Spleen (tissue), 11 donors: ENCODE measurements at regions not wholly inside any gene's neighbourhood (a gene's known extent, or its start where the extent isn't known, plus 50 kb on each side); places are given as distances from the start of the nearest gene placed in this dataset.

ENCODE experiments used
- DNase-seq: peaks from one replicate; pipeline ENCODE4 v3.0.0-alpha.2; 2020
- H3K27ac ChIP-seq, 8 donors: fragments of 200-600 bp; sonication (generic) in 7 of 8; 1 replicate in 4 of 8; 2 replicates in 4 of 8; pipeline versions ENCODE4 v1.5.0 to v1.8.0; 2016 to 2021; ENCODE audit warnings: inconsistent platforms in 4 of 8, mild to moderate bottlenecking in 4 of 8, moderate library complexity in 1 of 8
- H3K27me3 ChIP-seq, 7 donors: fragments of 200-600 bp; sonication (generic) in 6 of 7; replicated peaks in 1 of 7; 1 replicate in 4 of 7; 2 replicates in 3 of 7; pipeline versions ENCODE4 v1.5.0 to v1.8.0; 2016 to 2021; ENCODE audit warnings: inconsistent platforms in 3 of 7, mild to moderate bottlenecking in 1 of 7
- H3K36me3 ChIP-seq, 6 donors: fragments of 200-600 bp; sonication (generic) in 5 of 6; 1 replicate in 4 of 6; 2 replicates in 2 of 6; pipeline versions ENCODE4 v1.5.0 to v1.8.0; 2016 to 2021; ENCODE audit warnings: inconsistent platforms in 2 of 6
- H3K4me1 ChIP-seq, 6 donors: fragments of 200-600 bp; sonication (generic) in 5 of 6; 1 replicate in 3 of 6; 2 replicates in 3 of 6; pipeline versions ENCODE4 v1.5.0 to v1.8.0; 2016 to 2021; ENCODE audit warnings: inconsistent platforms in 3 of 6
- H3K4me3 ChIP-seq, 8 donors: fragments of 200-600 bp; sonication (generic) in 7 of 8; 1 replicate in 4 of 8; 2 replicates in 4 of 8; pipeline versions ENCODE4 v1.5.0 to v1.8.0; 2016 to 2021; ENCODE audit warnings: inconsistent platforms in 4 of 8, mild to moderate bottlenecking in 4 of 8, moderate library complexity in 2 of 8
- H3K9me3 ChIP-seq, 8 donors: fragments of 200-600 bp; sonication (generic) in 7 of 8; 1 replicate in 4 of 8; 2 replicates in 4 of 8; pipeline versions ENCODE4 v1.5.0 to v1.8.0; 2016 to 2021; ENCODE audit warnings: inconsistent platforms in 4 of 8
- CTCF ChIP-seq, 11 experiments: fragments of 200-600 bp in 7 of 11; fragments of 450-650 bp in 4 of 11; sonication (generic) in 4 of 11; IDR thresholded peaks in 8 of 11; conservative IDR thresholded peaks in 3 of 11; 1 replicate in 7 of 11; 2 replicates in 4 of 11; pipeline versions ENCODE4 v1.4.0 to v1.8.0; 2016 to 2021; ENCODE audit warnings: antibody characterized with exemption in 11 of 11, inconsistent platforms in 4 of 11, mild to moderate bottlenecking in 1 of 11
- POLR2A ChIP-seq, 3 donors: fragments of 450-650 bp; IDR thresholded peaks; one replicate each; pipeline ENCODE4 v1.5.1; 2017; ENCODE audit warnings: antibody characterized with exemption in 3 of 3, mild to moderate bottlenecking in 1 of 3
- POLR2AphosphoS5 ChIP-seq, 3 donors: sonication (generic); formaldehyde crosslinking; IDR thresholded peaks; one replicate each; pipeline ENCODE4 v1.5.1; 2017; ENCODE audit warnings: antibody characterized with exemption in 3 of 3
- whole genome bisulfite sequencing, 5 donors: extraction: QIAGEN DNeasy Blood & Tissue Kit in 3 of 5; methylation state at CpG; one replicate each; pipeline versions ENCODE4 v1.1.5 to v1.1.7; 2013 to 2018; 5-methylcytosine and 5-hydroxymethylcytosine counted together
- intact Hi-C: fragments of 100-400 bp; cut with DNase I; formaldehyde crosslinking; loops from one replicate; pipeline ENCODE4 v1.15.0; 2023; ENCODE audit warnings: low total_unique reads
- donor health status: healthy with polysubstance abuse.
- donor health status: DM: no; HTN: no; CAD: no; lungs with moderate emphysema.
- donor health status: DM: no; HTN: no; CAD: no.
- donor health status: Bipolar disorder and iron deficiency.
- donor health status: healthy.
- donor health status: DM: no; HTN: no; CAD: no.
- donor health status: DM: yes; HTN: yes; CAD: no.

- Histone ChIP-seq H3K36me3 (no peaks in the 10 kb centered on the region), H3K4me3 (no peak overlapping the region), H3K4me1 (peaks cover 0 to 6% (median 2%) of the 10 kb centered on the region in 6 donors), H3K27ac (no peak overlapping the region), H3K27me3 (peaks cover 0 to 32% (median 0%) of the 10 kb centered on the region in 7 donors), H3K9me3 (no peaks in the 10 kb centered on the region)
- no peak for DNase-seq
- 71 to 85% (median 82%) methylated on average over 7 of the region's 7 CpGs for WGBS, 5 donors
- intact Hi-C loops = no loop called here
- TF ChIP-seq POLR2A (IDR thresholded peaks at IDR 0.05) (no peak), CTCF (IDR thresholded peaks at IDR 0.05 in 8 of 11, conservative IDR thresholded peaks at IDR 0.05 in 3 of 11) (no peak), POLR2AphosphoS5 (IDR thresholded peaks at IDR 0.05) (no peak)
Observed at GRCh38 chr2:65636813-65637483, 204.5 kb upstream of the SPRED2 start.

- 80 to 95% (median 88%) methylated on average over 2 of the region's 2 CpGs for WGBS, 5 donors
Observed at GRCh38 chr2:65636024-65636423, 203.6 kb upstream of the SPRED2 start.

GRCh38 chr2:65634304-65634703 is 201.9 kb upstream of the SPRED2 start:
- TF ChIP-seq POLR2AphosphoS5 (IDR thresholded peaks at IDR 0.05) = no peak
- TF ChIP-seq CTCF (IDR thresholded peaks at IDR 0.05 in 8 of 11, conservative IDR thresholded peaks at IDR 0.05 in 3 of 11) = no peak
- no peak for TF ChIP-seq POLR2A (IDR thresholded peaks at IDR 0.05)
- H3K9me3 ChIP-seq = no peaks in the 10 kb centered on the region
- intact Hi-C loops = no loop called here
- H3K4me1 ChIP-seq = no peaks in the 10 kb centered on the region
- no peak overlapping the region for H3K27ac ChIP-seq
- no peak for DNase-seq
- H3K36me3 ChIP-seq = no peaks in the 10 kb centered on the region
- H3K4me3 ChIP-seq = no peak overlapping the region
- 68 to 74% (median 70%) methylated on average over 4 of the region's 4 CpGs for WGBS, 5 donors
- H3K27me3 ChIP-seq = peaks cover 0 to 22% (median 0%) of the 10 kb centered on the region in 7 donors

More at GRCh38 chr2:65636024-65636423, 203.6 kb upstream of the SPRED2 start:
- Histone ChIP-seq H3K36me3 (no peaks in the 10 kb centered on the region), H3K9me3 (no peaks in the 10 kb centered on the region), H3K27ac (no peak overlapping the region), H3K4me1 (peaks cover 0 to 6% (median 2%) of the 10 kb centered on the region in 6 donors), H3K4me3 (no peak overlapping the region), H3K27me3 (peaks cover 0 to 32% (median 0%) of the 10 kb centered on the region in 7 donors)
- TF ChIP-seq CTCF (IDR thresholded peaks at IDR 0.05 in 8 of 11, conservative IDR thresholded peaks at IDR 0.05 in 3 of 11) = no peak
- TF ChIP-seq POLR2AphosphoS5 (IDR thresholded peaks at IDR 0.05) = no peak
- no peak for TF ChIP-seq POLR2A (IDR thresholded peaks at IDR 0.05)
- intact Hi-C loops = no loop called here
- no peak for DNase-seq

GRCh38 chr2:65630643-65631042 is 198.2 kb upstream of the SPRED2 start:
- intact Hi-C loops = no loop called here
- H3K36me3 ChIP-seq = no peaks in the 10 kb centered on the region
- TF ChIP-seq POLR2AphosphoS5 (IDR thresholded peaks at IDR 0.05) (no peak), CTCF (IDR thresholded peaks at IDR 0.05 in 8 of 11, conservative IDR thresholded peaks at IDR 0.05 in 3 of 11) (no peak), POLR2A (IDR thresholded peaks at IDR 0.05) (no peak)
- H3K4me1 ChIP-seq = no peaks in the 10 kb centered on the region
- 52 to 87% (median 69%) methylated on average over 3 of the region's 3 CpGs for WGBS, 5 donors
- H3K27me3 ChIP-seq = peaks cover 0 to 10% (median 0%) of the 10 kb centered on the region in 7 donors
- H3K27ac ChIP-seq = no peak overlapping the region
- no peak for DNase-seq
- no peak overlapping the region for H3K4me3 ChIP-seq
- no peaks in the 10 kb centered on the region for H3K9me3 ChIP-seq
